Central memory CD8-positive, alpha-beta T cell (primary cell): ENCODE measurements at regions not wholly inside any gene's neighbourhood (a gene's known extent, or its start where the extent isn't known, plus 50 kb on each side); places are given as distances from the start of the nearest gene placed in this dataset.

Experiments used
- ATAC-seq: fragments of 150-1000 bp; cut with Tn5 transposase; replicated peaks from 2 replicates; pipeline ENCODE4 v1.10.0; 2022; ENCODE audit warnings: mild to moderate bottlenecking, moderate FRiP score, moderate number of reproducible peaks; ENCODE audit not compliant: poor library complexity, severe bottlenecking; ENCODE audit errors: extremely low read depth
- DNase-seq, 2 donors: peaks; one replicate each; pipeline ENCODE4 v3.0.0; 2021; ENCODE audit warnings: low spot score in 2 of 2
- H3K27ac Mint-ChIP-seq: one replicate; pipeline ENCODE4 v1.8.0; 2022; ENCODE audit warnings: low read depth, mild to moderate bottlenecking, moderate library complexity, mixed read lengths
- H3K27me3 Mint-ChIP-seq: one replicate; pipeline ENCODE4 v1.8.0; 2022; ENCODE audit warnings: mixed read lengths
- H3K36me3 Mint-ChIP-seq: one replicate; pipeline ENCODE4 v1.8.0; 2022; ENCODE audit warnings: mild to moderate bottlenecking, moderate library complexity, mixed read lengths; ENCODE audit not compliant: insufficient read depth
- H3K4me1 Mint-ChIP-seq: one replicate; pipeline ENCODE4 v1.8.0; 2022; ENCODE audit warnings: mixed read lengths
- H3K4me3 Mint-ChIP-seq: one replicate; pipeline ENCODE4 v1.8.0; 2022; ENCODE audit warnings: mild to moderate bottlenecking, moderate library complexity, mixed read lengths
- H3K9me3 Mint-ChIP-seq: one replicate; pipeline ENCODE4 v1.8.0; 2022; ENCODE audit warnings: mixed read lengths

DNA sequence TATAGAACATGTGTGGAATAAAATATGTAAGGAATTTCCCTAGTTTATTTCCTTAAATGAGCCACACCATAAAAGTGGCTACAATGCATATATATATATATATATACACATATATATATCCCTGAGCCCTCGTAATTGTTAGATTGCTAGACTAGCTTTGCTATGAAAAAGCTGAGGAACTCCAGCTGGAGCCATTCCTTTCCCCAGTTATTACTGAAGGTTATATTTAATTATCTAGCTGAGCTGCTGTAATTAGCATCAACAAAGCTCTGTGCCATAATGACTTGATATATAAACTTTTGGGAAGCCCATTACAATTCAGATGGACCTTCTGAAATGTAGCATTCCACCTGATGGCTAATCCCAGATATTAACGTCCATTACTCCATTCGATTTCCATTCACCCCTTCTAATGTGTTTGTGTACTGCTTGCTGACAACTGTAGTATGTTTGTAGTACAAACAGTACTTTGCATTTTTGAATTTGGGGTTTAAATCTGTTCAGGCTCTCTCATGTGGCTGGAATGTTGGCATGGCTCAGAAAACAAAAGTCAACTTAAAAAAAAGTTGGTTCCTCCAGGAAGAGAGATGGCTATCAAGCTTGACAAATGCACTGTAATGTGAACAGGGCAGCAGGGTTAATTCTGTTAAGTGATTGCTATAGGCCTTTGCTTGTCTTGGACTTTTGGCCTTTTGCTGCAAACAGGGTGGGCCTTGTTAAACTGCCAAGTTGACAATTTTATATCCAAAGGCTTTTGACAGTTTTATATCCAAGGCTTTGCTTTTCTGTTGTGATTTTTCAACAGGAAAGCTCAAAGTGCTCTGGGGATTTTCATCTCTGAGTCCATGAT lies 170.0 kb downstream of the LTN1 start:
- Mint-ChIP-seq H3K9me3 (no peaks in the 10 kb centered on the region), H3K4me1 (peaks cover 36% of the 10 kb centered on the region), H3K27me3 (no peaks in the 10 kb centered on the region), H3K27ac (no peak overlapping the region), H3K36me3 (peaks cover 14% of the 10 kb centered on the region), H3K4me3 (no peak overlapping the region)
- no peak for ATAC-seq
- no peak for DNase-seq

DNA sequence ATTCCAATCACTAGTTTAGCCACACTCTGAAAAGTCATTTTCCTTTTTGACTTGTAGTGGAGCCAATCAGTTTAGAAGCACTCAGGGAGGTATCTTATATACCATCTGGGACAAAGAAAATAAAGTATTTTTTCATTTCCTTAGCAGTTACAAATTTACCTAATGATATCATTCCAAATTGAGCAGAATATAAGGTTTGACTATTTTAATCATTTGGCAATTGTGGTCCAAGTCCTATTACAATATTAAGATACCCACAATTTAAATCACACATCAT lies 170.6 kb downstream of the LTN1 start:
- no peak for ATAC-seq
- no peak overlapping the region for H3K4me3 Mint-ChIP-seq
- no peak overlapping the region for H3K27ac Mint-ChIP-seq
- H3K9me3 Mint-ChIP-seq, result no peaks in the 10 kb centered on the region
- DNase-seq, result no peak
- no peaks in the 10 kb centered on the region for H3K27me3 Mint-ChIP-seq
- peaks cover 29% of the 10 kb centered on the region for H3K4me1 Mint-ChIP-seq
- H3K36me3 Mint-ChIP-seq, result peaks cover 14% of the 10 kb centered on the region

DNA sequence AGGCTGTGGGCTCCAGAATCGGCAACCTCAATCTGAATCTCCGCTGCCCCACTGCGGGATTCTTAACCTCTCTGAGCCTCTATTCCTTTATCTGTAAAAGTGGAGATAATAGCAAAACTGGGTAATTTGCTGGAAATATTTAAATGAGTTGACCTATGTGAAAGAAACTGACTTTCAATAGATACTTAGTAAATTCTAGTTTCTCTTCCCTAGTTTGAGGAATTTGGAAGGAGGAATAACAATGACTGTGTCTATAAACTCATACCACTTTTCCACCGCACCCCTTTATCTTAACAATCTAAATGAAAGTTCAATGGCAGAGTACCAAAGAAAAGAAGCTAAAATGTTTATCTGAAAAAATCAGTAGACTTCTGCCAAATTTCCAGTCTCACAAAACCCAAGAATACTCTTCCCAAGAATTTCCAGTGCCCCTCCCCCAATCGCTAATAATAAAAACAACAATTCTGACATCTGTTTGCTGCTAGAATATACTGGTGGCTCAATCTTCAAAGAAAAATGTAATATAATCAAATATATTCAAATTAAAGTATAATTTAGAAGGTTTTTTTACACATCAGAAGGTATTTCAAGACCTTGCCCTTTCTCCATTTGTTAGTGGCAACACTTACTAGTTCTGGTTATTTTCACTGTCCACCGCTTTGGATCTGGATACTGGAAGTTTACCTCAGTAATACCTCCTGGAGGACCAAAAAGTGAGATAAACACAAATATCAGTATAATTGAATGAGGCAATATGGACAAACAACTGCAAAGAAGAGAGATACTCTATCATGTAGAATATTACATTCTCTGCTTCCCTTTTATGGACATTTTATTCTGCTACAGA lies 171.2 kb downstream of the LTN1 start:
- Mint-ChIP-seq H3K27ac (no peak overlapping the region), H3K27me3 (no peaks in the 10 kb centered on the region), H3K36me3 (peaks cover 15% of the 10 kb centered on the region), H3K9me3 (no peaks in the 10 kb centered on the region), H3K4me1 (peaks cover 27% of the 10 kb centered on the region), H3K4me3 (no peak overlapping the region)
- no peak for ATAC-seq
- DNase-seq, result no peak

DNA sequence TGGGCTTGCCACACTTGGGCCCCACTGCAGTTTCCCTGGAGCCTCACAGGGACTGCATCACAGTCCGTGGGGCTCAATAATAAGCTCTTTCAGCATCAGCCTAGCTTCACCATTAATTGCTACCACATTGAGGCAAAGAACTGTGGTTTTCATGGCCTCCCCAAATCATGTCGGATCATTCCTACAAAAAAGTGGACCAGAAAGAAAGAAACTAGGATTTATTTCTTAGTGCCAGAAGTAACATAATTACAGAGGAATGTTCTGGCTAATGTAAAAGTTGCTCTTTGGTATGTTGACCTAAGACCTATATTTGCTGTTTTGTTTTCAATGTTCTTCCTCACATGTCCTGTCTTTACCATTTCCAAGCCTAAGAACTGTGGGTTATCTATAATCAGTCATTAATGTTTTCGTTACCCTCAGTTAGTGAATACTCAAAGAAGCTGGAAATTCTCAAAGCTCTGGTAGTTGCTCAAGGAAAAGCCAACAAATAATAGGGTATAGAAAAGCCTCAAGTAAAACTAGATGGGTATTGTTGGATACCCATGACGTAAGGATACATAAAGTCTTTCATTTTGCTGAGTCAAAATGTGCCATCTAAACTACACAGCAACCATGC lies 173.9 kb downstream of the LTN1 start:
- no peak overlapping the region for H3K4me3 Mint-ChIP-seq
- DNase-seq (no peak), ATAC-seq (no peak)
- peaks cover 15% of the 10 kb centered on the region for H3K4me1 Mint-ChIP-seq
- H3K9me3 Mint-ChIP-seq, result peaks cover 5% of the 10 kb centered on the region
- no peak overlapping the region for H3K27ac Mint-ChIP-seq
- peaks cover 15% of the 10 kb centered on the region for H3K36me3 Mint-ChIP-seq
- H3K27me3 Mint-ChIP-seq, result no peaks in the 10 kb centered on the region

DNA sequence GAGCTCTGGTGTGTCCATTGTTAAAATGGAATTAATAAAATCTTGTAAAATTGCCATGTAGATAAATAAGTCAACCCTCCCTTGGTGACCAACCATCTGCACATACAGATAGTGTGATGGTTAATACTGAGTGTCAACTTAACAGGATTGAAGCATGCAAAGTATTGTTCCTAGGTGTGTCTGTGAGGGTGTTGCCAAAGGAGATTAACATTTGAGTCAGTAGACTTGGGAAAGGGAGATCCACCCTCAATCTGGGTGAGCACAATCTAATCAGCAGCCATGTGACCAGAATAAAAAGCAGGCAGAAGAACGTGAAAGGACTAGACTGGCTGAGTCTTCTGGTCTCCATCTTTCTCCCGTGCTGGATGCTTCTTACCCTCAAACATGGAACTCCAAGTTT lies 174.8 kb downstream of the LTN1 start:
- peaks cover 24% of the 10 kb centered on the region for H3K4me1 Mint-ChIP-seq
- H3K9me3 Mint-ChIP-seq, result peaks cover 5% of the 10 kb centered on the region
- ATAC-seq (no peak), DNase-seq (no peak)
- H3K4me3 Mint-ChIP-seq, result no peak overlapping the region
- no peak overlapping the region for H3K27ac Mint-ChIP-seq
- H3K27me3 Mint-ChIP-seq, result no peaks in the 10 kb centered on the region
- H3K36me3 Mint-ChIP-seq, result peaks cover 17% of the 10 kb centered on the region

DNA sequence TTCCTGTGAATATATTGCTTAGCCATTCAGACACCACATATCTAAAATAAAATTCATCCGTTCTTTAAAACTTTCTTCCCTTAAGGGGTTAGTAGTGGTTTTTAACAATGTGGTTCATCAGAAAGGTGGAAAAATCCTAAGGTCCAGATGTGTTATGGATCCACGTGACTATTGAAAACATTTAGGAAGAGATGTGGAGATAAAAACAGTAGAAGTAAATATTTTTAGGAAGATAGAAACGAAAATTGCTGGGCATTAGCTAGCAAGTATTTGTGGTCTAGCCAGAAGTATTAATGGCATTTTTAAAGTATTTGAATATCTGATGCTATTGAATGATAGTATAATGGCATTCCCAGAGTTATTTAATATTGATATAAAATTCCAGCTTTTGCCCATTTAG lies 180.8 kb downstream of the LTN1 start:
- no peak overlapping the region for H3K27ac Mint-ChIP-seq
- H3K27me3 Mint-ChIP-seq, result no peaks in the 10 kb centered on the region
- peaks cover 5% of the 10 kb centered on the region for H3K9me3 Mint-ChIP-seq
- peaks cover 6% of the 10 kb centered on the region for H3K36me3 Mint-ChIP-seq
- no peak for ATAC-seq
- H3K4me3 Mint-ChIP-seq, result no peak overlapping the region
- peaks cover 61% of the 10 kb centered on the region for H3K4me1 Mint-ChIP-seq
- no peak for DNase-seq

DNA sequence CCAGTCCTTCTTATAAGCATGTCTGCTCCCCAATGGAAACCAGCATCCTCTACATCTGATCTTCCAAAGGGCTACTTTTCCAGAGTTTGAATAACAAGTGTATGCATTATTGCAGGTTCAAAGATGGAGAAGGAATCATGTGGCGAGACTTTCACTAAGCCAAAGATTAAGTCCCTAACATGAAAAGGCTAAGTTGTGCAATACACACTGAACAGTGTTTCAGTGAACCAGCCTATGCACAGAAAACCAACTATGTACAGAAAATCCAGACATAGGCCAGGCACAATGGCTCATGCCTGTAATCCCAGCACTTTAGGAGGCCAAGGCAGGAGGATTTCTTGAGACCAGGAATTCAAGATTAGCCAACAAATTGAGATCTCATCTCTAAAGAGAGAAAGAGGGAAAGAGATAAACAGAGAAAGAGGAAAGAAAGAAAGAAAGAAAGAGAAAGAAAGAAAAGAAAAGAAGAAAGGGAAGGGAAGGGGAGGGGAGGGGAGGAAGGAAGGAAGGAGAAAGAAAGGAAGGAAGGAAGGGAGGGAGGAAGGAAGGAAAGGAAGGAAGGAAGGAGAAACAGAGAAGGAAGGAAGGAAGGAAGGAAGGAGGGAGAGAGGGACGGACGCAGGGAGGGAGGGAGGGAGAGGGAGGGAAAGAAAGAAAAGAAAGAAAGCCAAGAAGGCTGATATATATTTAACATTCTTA lies 181.7 kb downstream of the LTN1 start:
- H3K9me3 Mint-ChIP-seq, result peaks cover 4% of the 10 kb centered on the region
- no peaks in the 10 kb centered on the region for H3K27me3 Mint-ChIP-seq
- H3K4me1 Mint-ChIP-seq, result peaks cover 59% of the 10 kb centered on the region
- DNase-seq (no peak), ATAC-seq (no peak)
- no peak overlapping the region for H3K27ac Mint-ChIP-seq
- peaks cover 4% of the 10 kb centered on the region for H3K36me3 Mint-ChIP-seq
- no peak overlapping the region for H3K4me3 Mint-ChIP-seq

DNA sequence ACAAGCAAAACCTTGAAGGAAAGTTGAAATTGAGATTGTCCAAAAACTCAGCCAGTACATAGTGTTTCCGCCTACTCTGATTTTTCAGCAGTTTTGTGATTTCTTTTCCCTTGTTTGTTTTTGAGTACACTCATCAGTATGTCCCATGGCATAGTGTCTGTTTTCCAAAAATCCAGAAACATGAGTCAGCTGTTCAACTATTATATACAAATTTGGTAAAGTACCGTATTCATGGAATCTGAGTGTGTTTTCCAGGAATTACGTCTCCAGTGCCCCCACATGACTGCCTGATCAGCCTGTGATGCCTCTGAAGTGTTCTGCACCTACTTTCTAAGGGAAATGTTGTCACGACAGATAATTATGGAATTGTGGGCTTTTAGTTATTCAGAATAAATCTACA lies 186.8 kb downstream of the LTN1 start:
- Mint-ChIP-seq H3K27ac (no peak overlapping the region), H3K4me1 (peaks cover 43% of the 10 kb centered on the region), H3K4me3 (no peak overlapping the region), H3K27me3 (no peaks in the 10 kb centered on the region), H3K36me3 (no peaks in the 10 kb centered on the region), H3K9me3 (no peaks in the 10 kb centered on the region)
- DNase-seq, result no peak
- ATAC-seq, result no peak

DNA sequence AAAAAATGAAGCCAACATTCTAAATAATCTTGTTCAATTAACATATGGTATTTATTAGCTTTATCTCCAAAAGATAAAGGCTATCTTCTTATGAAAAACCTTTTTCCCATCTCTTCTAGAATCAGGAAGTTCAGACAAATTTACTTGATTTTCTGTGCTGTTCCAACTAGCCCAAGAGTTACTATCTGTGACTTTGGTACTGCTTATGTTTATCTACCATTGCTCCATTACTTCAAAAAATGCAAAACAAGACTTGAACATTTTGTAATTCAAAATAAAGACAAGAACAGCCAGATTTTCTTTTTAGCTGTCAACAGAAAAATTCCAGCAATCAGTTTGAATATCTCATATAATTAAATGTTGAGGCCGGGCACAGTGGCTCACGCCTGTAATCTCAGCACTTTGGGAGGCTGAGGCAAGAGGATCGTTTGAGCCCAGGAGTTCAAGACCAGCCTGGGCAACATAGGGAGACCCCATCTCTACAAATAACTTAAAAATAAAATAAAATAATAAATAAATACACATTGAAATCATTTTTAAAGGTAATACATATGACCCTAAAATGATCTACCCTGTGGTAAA lies 188.5 kb downstream of the LTN1 start:
- H3K27me3 Mint-ChIP-seq, result no peaks in the 10 kb centered on the region
- no peak for DNase-seq
- peak overlapping the region; percentile 27 for H3K27ac Mint-ChIP-seq

DNA sequence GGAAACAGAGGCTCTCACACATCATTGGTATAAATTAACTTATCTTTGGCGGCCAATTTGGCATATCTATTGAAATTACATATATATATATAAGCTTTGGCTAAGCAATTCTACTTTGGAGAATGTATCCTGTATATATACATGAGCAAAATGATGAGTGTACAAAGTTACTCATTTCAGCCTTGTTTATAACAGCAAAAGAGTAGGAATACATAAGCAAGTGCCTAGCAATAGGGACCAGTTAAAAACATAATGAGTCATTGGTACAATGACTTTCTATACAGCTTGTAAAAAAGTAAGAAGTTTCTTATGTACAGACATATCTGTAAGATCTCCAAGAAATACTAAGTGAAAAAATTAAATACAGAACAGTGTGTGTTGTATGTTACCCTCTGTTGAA lies 190.8 kb downstream of the LTN1 start:
- H3K36me3 Mint-ChIP-seq, result peaks cover 2% of the 10 kb centered on the region
- ATAC-seq, result no peak
- H3K4me1 Mint-ChIP-seq, result peaks cover 30% of the 10 kb centered on the region
- H3K4me3 Mint-ChIP-seq, result no peak overlapping the region
- H3K27ac Mint-ChIP-seq, result peak overlapping the region; percentile 22
- H3K9me3 Mint-ChIP-seq, result no peaks in the 10 kb centered on the region
- no peaks in the 10 kb centered on the region for H3K27me3 Mint-ChIP-seq
- no peak for DNase-seq

More for the DNA sequence above, 188.5 kb downstream of the LTN1 start:
- H3K4me1 Mint-ChIP-seq, result peaks cover 32% of the 10 kb centered on the region
- H3K9me3 Mint-ChIP-seq, result no peaks in the 10 kb centered on the region
- H3K36me3 Mint-ChIP-seq, result peaks cover 2% of the 10 kb centered on the region
- ATAC-seq, result no peak
- no peak overlapping the region for H3K4me3 Mint-ChIP-seq

DNA sequence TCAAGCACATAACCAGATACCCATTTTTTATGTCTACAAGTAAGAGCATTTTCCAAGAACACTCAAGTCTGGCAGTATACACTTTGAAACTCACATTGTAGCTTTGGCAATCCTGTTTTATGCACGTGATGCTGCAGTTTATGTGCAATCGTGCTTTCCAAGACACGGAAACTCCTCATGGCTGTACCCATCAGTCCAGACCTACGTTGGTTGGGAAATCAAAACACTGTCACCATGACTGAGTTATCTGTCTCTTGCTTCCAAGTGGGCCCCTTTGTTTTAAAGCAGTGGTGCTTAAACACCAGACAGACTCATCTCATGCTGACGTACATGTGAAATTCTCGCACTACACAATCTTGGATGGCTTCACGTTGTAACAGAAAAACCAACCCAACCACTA lies 192.8 kb downstream of the LTN1 start:
- Mint-ChIP-seq H3K4me1 (peaks cover 25% of the 10 kb centered on the region), H3K9me3 (no peaks in the 10 kb centered on the region), H3K27me3 (no peaks in the 10 kb centered on the region), H3K4me3 (no peak overlapping the region), H3K36me3 (peaks cover 2% of the 10 kb centered on the region), H3K27ac (no peak overlapping the region)
- no peak for ATAC-seq
- no peak for DNase-seq

DNA sequence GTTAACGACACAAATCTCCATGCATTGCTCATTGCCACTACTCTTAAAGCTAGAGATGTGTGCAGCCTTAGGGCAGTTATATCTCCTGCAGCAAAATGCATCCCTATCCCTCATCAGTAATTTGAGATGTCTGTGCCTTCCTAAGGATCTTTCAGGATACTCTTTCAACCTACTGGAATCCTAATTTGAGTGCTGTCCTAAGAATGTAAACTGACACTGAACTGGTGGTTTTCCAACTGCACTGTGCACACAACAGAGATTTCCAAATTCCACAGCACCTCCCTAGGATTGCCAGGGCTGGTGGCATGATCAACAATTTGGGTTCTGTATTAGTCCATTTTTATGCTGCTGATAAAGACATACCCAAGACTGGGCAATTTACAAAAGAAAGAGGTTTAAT lies 193.9 kb downstream of the LTN1 start:
- DNase-seq (no peak), ATAC-seq (no peak)
- Mint-ChIP-seq H3K9me3 (no peaks in the 10 kb centered on the region), H3K4me1 (peaks cover 25% of the 10 kb centered on the region), H3K4me3 (no peak overlapping the region), H3K27me3 (no peaks in the 10 kb centered on the region), H3K36me3 (peaks cover 2% of the 10 kb centered on the region), H3K27ac (no peak overlapping the region)
